Endothelial cell of umbilical vein (primary cell): ENCODE measurements at regions not wholly inside any gene's neighbourhood (a gene's known extent, or its start where the extent isn't known, plus 50 kb on each side); places are given as distances from the start of the nearest gene placed in this dataset.

Experiments used
- CTCF ChIP-seq, 2 donors: IDR thresholded peaks; 1 replicate in 1 of 2; 2 replicates in 1 of 2; pipeline ENCODE4 v1.5.1; 2011; ENCODE audit warnings: low read length in 2 of 2, mild to moderate bottlenecking in 2 of 2, moderate library complexity in 2 of 2, control low read depth in 1 of 2, inconsistent platforms in 1 of 2, low read depth in 1 of 2; ENCODE audit not compliant: insufficient read depth in 1 of 2; ENCODE audit errors: extremely low read depth in 1 of 2
- EZH2 ChIP-seq: IDR thresholded peaks from 2 replicates; pipeline ENCODE4 v1.6.1; 2012; ENCODE audit warnings: borderline replicate concordance, low read depth, mild to moderate bottlenecking, moderate library complexity, low read length, inconsistent platforms; ENCODE audit not compliant: severe bottlenecking
- MAX ChIP-seq: IDR thresholded peaks from 2 replicates; pipeline ENCODE4 v1.6.1; 2011; ENCODE audit not compliant: insufficient read depth, insufficient read length
- POLR2A ChIP-seq: IDR thresholded peaks from 2 replicates; pipeline ENCODE4 v1.6.1; 2012; ENCODE audit warnings: low read depth, mild to moderate bottlenecking, control low read depth, low read length
- POLR2AphosphoS5 ChIP-seq: IDR thresholded peaks from 2 replicates; pipeline ENCODE4 v1.6.1; 2012; ENCODE audit warnings: low read depth, mild to moderate bottlenecking, control low read depth, low read length, moderate library complexity; ENCODE audit not compliant: insufficient read depth

- no peak for TF ChIP-seq POLR2A
- no peak for TF ChIP-seq CTCF (IDR thresholded peaks at IDR 0.05; ENCODE audit: extremely low read depth in 1 of 2, insufficient read depth in 1 of 2, low read depth in 1 of 2, low read length in 2 of 2)
- TF ChIP-seq POLR2AphosphoS5, result no peak
- no peak for TF ChIP-seq EZH2
- TF ChIP-seq MAX, result no peak
Measured at GRCh38 chr20:52668626-52669025, 303.5 kb upstream of the TSHZ2 start.
